Right cardiac atrium (tissue), 5 donors: ENCODE measurements at regions not wholly inside any gene's neighbourhood (a gene's known extent, or its start where the extent isn't known, plus 50 kb on each side); places are given as distances from the start of the nearest gene placed in this dataset.

Experiments used
- ATAC-seq, 2 donors: fragments of 200-7000 bp; cut with Tn5 transposase; one replicate each; pipeline versions ENCODE4 v1.8.0 to v1.9.1; 2020; ENCODE audit warnings: moderate library complexity in 2 of 2, mild to moderate bottlenecking in 1 of 2
- DNase-seq, 3 donors: peaks; one replicate each; pipeline ENCODE4 v3.0.0-alpha.2; 2020
- H3K27ac ChIP-seq: one replicate; pipeline ENCODE4 v1.5.1; 2013; ENCODE audit warnings: mild to moderate bottlenecking, low read length, control low read depth, moderate library complexity
- H3K27me3 ChIP-seq: one replicate; pipeline ENCODE4 v1.6.1; 2013; ENCODE audit not compliant: control insufficient read depth, insufficient read depth
- H3K4me1 ChIP-seq: one replicate; pipeline ENCODE4 v1.6.1; 2013; ENCODE audit warnings: low read length; ENCODE audit not compliant: control insufficient read depth, insufficient read depth
- H3K4me3 ChIP-seq: one replicate; pipeline ENCODE4 v1.5.1; 2013; ENCODE audit warnings: low read length, control low read depth
- H3K9me3 ChIP-seq: one replicate; pipeline ENCODE4 v1.6.1; 2013; ENCODE audit warnings: low read length; ENCODE audit not compliant: control insufficient read depth
- WGBS: extraction: QIAGEN DNeasy Blood & Tissue Kit; methylation state at CpG from one replicate; pipeline ENCODE4 v1.1.7; 2013; 5-methylcytosine and 5-hydroxymethylcytosine counted together
- intact Hi-C, 4 donors: fragments of 100-400 bp; cut with DNase I; formaldehyde crosslinking; loops; one replicate each; pipeline versions ENCODE4 v1.11.0 to v1.14.0; 2022 to 2023
- donor health status: healthy with polysubstance abuse.
- donor health status: DM: no; HTN: yes; CAD: no.
- donor health status: DM: no; HTN: no; CAD: no.
- donor health status: DM: no; HTN: yes; CAD: no; lungs with severe emphysema.
- donor health status: DM: yes; HTN: yes; CAD: no.

GRCh38 chr6:15842727-15843117 lies 179.9 kb upstream of the DTNBP1 start:
- H3K27ac ChIP-seq, result no peak overlapping the region
- 47% methylated on average over 3 of the region's 3 CpGs for WGBS
- no peaks in the 10 kb centered on the region for H3K4me1 ChIP-seq
- DNase-seq (peak in 2 of 3 donors; percentile 30 to 60), ATAC-seq (peak; percentile 67 to 71)
- no peaks in the 10 kb centered on the region for H3K27me3 ChIP-seq
- intact Hi-C loops, result no loop called here
- no peak overlapping the region for H3K4me3 ChIP-seq
- no peaks in the 10 kb centered on the region for H3K9me3 ChIP-seq

GRCh38 chr6:15841937-15842726 lies 179.3 kb upstream of the DTNBP1 start:
- H3K27ac ChIP-seq, result peak overlapping the region; percentile 50
- intact Hi-C loops, result no loop called here
- H3K4me1 ChIP-seq, result no peaks in the 10 kb centered on the region
- H3K4me3 ChIP-seq, result no peak overlapping the region
- H3K9me3 ChIP-seq, result no peaks in the 10 kb centered on the region
- peak; percentile 89 to 90 for ATAC-seq
- WGBS, result 68% methylated on average over 9 of the region's 9 CpGs
- H3K27me3 ChIP-seq, result no peaks in the 10 kb centered on the region
- DNase-seq, result peak in 2 of 3 donors; percentile 40 to 64

GRCh38 chr6:15839969-15840541 lies 177.2 kb upstream of the DTNBP1 start:
- 84% methylated on average over 5 of the region's 5 CpGs for WGBS
- intact Hi-C loops, result no loop called here
- Histone ChIP-seq H3K27ac (no peak overlapping the region), H3K9me3 (no peaks in the 10 kb centered on the region), H3K4me3 (no peak overlapping the region), H3K4me1 (no peaks in the 10 kb centered on the region), H3K27me3 (no peaks in the 10 kb centered on the region)
- DNase-seq, result no peak
- no peak for ATAC-seq

- H3K4me3 ChIP-seq, result no peak overlapping the region
- no peaks in the 10 kb centered on the region for H3K9me3 ChIP-seq
- no peak overlapping the region for H3K27ac ChIP-seq
- DNase-seq, result no peak
- intact Hi-C loops, result no loop called here
- ATAC-seq, result no peak
- no peaks in the 10 kb centered on the region for H3K4me1 ChIP-seq
- WGBS, result 94% methylated on average over 6 of the region's 6 CpGs
- no peaks in the 10 kb centered on the region for H3K27me3 ChIP-seq
Observed at GRCh38 chr6:15837205-15837604, 174.4 kb upstream of the DTNBP1 start.

- WGBS, result 67% methylated on average over 1 of the region's 1 CpG
- intact Hi-C loops, result no loop called here
- H3K4me1 ChIP-seq, result no peaks in the 10 kb centered on the region
- ATAC-seq (no peak), DNase-seq (no peak)
- no peak overlapping the region for H3K27ac ChIP-seq
- H3K4me3 ChIP-seq, result no peak overlapping the region
- H3K9me3 ChIP-seq, result no peaks in the 10 kb centered on the region
- no peaks in the 10 kb centered on the region for H3K27me3 ChIP-seq
Observed at GRCh38 chr6:15832841-15833240, 170.0 kb upstream of the DTNBP1 start.

GRCh38 chr6:15829156-15829555 lies 166.3 kb upstream of the DTNBP1 start:
- intact Hi-C loops, result no loop called here
- no peak overlapping the region for H3K4me3 ChIP-seq
- DNase-seq (no peak), ATAC-seq (no peak)
- no peak overlapping the region for H3K27ac ChIP-seq
- no peaks in the 10 kb centered on the region for H3K9me3 ChIP-seq
- 77% methylated on average over 4 of the region's 4 CpGs for WGBS
- no peaks in the 10 kb centered on the region for H3K27me3 ChIP-seq
- H3K4me1 ChIP-seq, result no peaks in the 10 kb centered on the region

- H3K27ac ChIP-seq, result peak overlapping the region; percentile 14
- 73% methylated on average over 8 of the region's 8 CpGs for WGBS
- H3K4me1 ChIP-seq, result no peaks in the 10 kb centered on the region
- peak; percentile 23 to 73 (median 69) for DNase-seq
- no peaks in the 10 kb centered on the region for H3K27me3 ChIP-seq
- no peaks in the 10 kb centered on the region for H3K9me3 ChIP-seq
- ATAC-seq, result peak; percentile 69 to 84
- H3K4me3 ChIP-seq, result no peak overlapping the region
- intact Hi-C loops, result no loop called here
Observed at GRCh38 chr6:15827496-15828255, 164.8 kb upstream of the DTNBP1 start.

GRCh38 chr6:15826814-15827318 lies 164.0 kb upstream of the DTNBP1 start:
- DNase-seq, result no peak
- no peak overlapping the region for H3K4me3 ChIP-seq
- H3K4me1 ChIP-seq, result no peaks in the 10 kb centered on the region
- 91% methylated on average over 5 of the region's 5 CpGs for WGBS
- no peaks in the 10 kb centered on the region for H3K9me3 ChIP-seq
- ATAC-seq, result no peak
- H3K27ac ChIP-seq, result no peak overlapping the region
- intact Hi-C loops, result no loop called here
- no peaks in the 10 kb centered on the region for H3K27me3 ChIP-seq

GRCh38 chr6:15825332-15825930 lies 162.6 kb upstream of the DTNBP1 start:
- Histone ChIP-seq H3K4me1 (no peaks in the 10 kb centered on the region), H3K27me3 (no peaks in the 10 kb centered on the region), H3K27ac (no peak overlapping the region), H3K4me3 (no peak overlapping the region), H3K9me3 (no peaks in the 10 kb centered on the region)
- 69% methylated on average over 8 of the region's 8 CpGs for WGBS
- DNase-seq (no peak), ATAC-seq (no peak)
- intact Hi-C loops, result no loop called here

- DNase-seq (no peak), ATAC-seq (no peak)
- 85% methylated on average over 5 of the region's 5 CpGs for WGBS
- no peaks in the 10 kb centered on the region for H3K27me3 ChIP-seq
- H3K4me3 ChIP-seq, result no peak overlapping the region
- no peaks in the 10 kb centered on the region for H3K4me1 ChIP-seq
- H3K9me3 ChIP-seq, result no peaks in the 10 kb centered on the region
- intact Hi-C loops, result no loop called here
- no peak overlapping the region for H3K27ac ChIP-seq
Observed at GRCh38 chr6:15824811-15825210, 162.0 kb upstream of the DTNBP1 start.
